ENCODE measurements at regions not wholly inside any gene's neighbourhood (a gene's known extent, or its start where the extent isn't known, plus 50 kb on each side); places are given as distances from the start of the nearest gene placed in this dataset.

DNA sequence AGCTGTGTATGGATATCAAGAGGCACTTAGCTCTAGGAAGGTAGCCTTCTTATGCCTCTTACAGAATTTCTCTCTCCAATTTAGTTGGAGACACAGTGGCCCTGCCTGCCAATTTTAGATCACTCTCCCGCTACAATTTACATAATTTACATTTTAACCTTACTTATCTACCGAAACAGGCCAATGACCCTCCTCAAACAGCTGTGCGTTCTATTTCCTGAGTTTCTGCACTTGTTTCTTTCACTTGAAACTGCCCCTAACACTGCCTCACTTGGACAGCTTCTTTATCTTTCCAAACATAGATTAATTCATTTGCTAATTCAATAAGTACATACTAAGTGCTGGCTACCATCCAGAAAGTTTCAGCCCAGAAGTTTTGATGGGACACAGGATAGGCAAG is 52.9 kb upstream of the HDDC2 start:
- no peak for DNase-seq
- CTCF ChIA-PET = no interaction called here
- peaks cover 3% of the 10 kb centered on the region for H3K4me1 Mint-ChIP-seq (ENCODE audit: low read depth)
- H3K4me3 Mint-ChIP-seq = no peak overlapping the region
- no peaks in the 10 kb centered on the region for H3K36me3 Mint-ChIP-seq (ENCODE audit: low read depth)
- no peak overlapping the region for H3K27ac Mint-ChIP-seq
- ATAC-seq = no peak
- POLR2A ChIA-PET = no interaction called here
- H3K9me3 Mint-ChIP-seq (ENCODE audit: insufficient read depth) = no peaks in the 10 kb centered on the region
- H3K27me3 Mint-ChIP-seq (ENCODE audit: low read depth) = peaks cover 16% of the 10 kb centered on the region

DNA sequence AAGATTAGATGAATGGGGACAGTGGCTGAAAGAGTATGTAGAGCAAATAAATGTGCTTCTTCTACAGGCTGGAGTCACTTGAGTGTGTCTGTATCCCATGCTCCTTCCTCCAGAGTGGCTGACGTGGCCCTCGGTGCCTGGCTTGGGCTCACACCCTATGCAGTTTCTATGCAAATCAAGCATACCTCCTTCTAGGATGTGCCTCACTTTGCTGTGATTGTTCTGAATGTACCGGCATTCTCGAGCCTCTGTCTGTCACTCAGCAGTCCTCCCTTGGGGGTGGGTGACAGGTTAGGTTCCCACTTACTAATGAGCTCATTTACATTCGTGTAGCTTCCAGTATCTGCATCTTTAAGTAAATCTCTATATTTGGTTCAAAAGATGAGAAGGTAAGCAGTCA is 55.1 kb upstream of the HDDC2 start:
- ATAC-seq (no peak), DNase-seq (no peak)
- Mint-ChIP-seq H3K4me1 (ENCODE audit: low read depth) (peaks cover 3% of the 10 kb centered on the region), H3K4me3 (no peak overlapping the region), H3K27ac (no peak overlapping the region), H3K27me3 (ENCODE audit: low read depth) (peaks cover 21% of the 10 kb centered on the region), H3K9me3 (ENCODE audit: insufficient read depth) (no peaks in the 10 kb centered on the region), H3K36me3 (ENCODE audit: low read depth) (no peaks in the 10 kb centered on the region)
- ChIA-PET CTCF (interaction anchor here (0.9 kb wide), 1 partner anchor 11 kb away, joined by 3 read pairs; no protein-coding TSS in a partner anchor), POLR2A (no interaction called here)

DNA sequence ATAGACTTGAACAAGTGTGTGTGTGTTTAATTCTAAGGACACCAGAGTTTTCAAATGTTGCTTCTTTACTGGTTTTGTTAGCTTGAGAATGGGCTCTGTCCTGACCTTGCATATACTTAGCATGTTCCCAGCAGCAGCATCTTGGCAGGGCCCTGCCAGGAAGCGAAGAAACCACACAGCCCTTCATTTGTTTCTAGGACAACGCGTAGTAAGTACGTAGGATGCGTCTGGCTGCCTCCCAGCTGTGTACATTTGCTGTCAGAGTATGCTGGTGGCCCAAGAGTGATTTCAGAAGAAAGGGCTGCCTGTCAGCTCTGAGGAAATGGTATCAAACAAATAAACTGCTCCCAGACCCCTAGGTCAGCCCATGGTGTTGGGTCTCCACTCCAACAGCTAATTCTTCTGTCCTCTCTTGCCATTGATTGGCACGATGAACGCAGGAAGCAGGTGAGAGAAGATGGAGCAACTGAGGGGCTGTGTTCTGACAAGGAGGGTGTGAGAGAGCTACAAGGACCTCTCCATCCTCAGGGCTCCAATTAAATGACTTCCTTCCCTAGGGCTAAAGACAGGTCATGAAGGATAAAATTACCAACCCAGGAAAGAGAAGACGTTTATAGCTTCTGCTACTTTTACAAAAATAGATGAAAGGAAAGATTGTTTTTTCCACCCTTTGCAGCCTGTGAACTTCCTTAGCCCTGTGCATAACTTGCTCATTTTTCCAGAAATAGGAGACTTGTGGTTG is 55.9 kb upstream of the HDDC2 start:
- ChIA-PET POLR2A (no interaction called here), CTCF (interaction anchor here (0.9 to 1.4 kb wide), 2 partner anchors 9 to 11 kb away, joined by 3 to 4 read pairs; no protein-coding TSS in a partner anchor)
- Mint-ChIP-seq H3K36me3 (ENCODE audit: low read depth) (no peaks in the 10 kb centered on the region), H3K4me1 (ENCODE audit: low read depth) (peaks cover 3% of the 10 kb centered on the region), H3K27me3 (ENCODE audit: low read depth) (peaks cover 29% of the 10 kb centered on the region), H3K4me3 (no peak overlapping the region), H3K27ac (no peak overlapping the region), H3K9me3 (ENCODE audit: insufficient read depth) (no peaks in the 10 kb centered on the region)
- DNase-seq = no peak
- no peak for ATAC-seq

DNA sequence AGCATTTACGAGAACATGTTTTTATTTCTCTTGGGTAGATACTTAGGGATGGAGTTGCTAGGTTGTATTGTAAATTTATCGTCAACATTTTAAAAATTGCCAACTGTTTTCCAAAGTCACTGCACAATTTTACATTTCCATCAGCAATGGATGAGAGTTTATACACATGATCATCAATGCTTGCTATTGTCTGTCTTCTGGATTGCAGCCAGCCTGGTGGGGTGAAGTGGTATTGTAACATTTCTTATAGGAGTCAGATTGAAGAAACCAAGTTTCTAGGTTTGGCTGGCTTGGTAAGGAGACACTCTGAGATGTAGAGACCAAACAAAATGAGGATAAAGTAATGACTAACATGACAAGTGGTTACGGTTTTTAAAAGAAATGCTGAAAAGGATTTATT is 57.1 kb upstream of the HDDC2 start:
- ChIA-PET CTCF (interaction anchor here (1.4 kb wide), 1 partner anchor 8 kb away, joined by 4 read pairs; no protein-coding TSS in a partner anchor), POLR2A (no interaction called here)
- H3K9me3 Mint-ChIP-seq (ENCODE audit: insufficient read depth) = no peaks in the 10 kb centered on the region
- no peak overlapping the region for H3K4me3 Mint-ChIP-seq
- DNase-seq (no peak), ATAC-seq (no peak)
- no peak overlapping the region for H3K27ac Mint-ChIP-seq
- H3K36me3 Mint-ChIP-seq (ENCODE audit: low read depth) = no peaks in the 10 kb centered on the region
- peaks cover 38% of the 10 kb centered on the region for H3K27me3 Mint-ChIP-seq (ENCODE audit: low read depth)
- peaks cover 3% of the 10 kb centered on the region for H3K4me1 Mint-ChIP-seq (ENCODE audit: low read depth)

DNA sequence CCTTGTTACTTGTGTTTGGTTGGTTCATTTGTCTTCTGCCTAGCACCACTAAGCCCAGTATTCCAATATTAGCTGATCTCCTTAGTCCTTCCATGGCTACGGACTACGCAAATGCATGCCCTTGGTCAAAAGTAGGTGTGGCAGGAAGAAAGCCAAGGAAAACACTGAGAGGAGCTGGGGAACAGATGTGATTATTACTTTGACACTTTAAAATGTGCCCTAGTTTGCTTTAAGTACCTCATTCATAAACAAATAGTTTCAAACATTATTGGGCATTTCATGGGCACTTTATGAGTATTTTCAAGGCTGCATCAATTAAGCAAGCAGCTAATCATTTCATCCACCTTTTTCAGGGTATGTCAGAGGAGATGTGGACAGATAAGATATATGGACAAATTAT is 60.1 kb upstream of the HDDC2 start:
- ATAC-seq (no peak), DNase-seq (no peak)
- Mint-ChIP-seq H3K4me3 (no peak overlapping the region), H3K27me3 (ENCODE audit: low read depth) (peaks cover 53% of the 10 kb centered on the region), H3K27ac (no peak overlapping the region), H3K36me3 (ENCODE audit: low read depth) (no peaks in the 10 kb centered on the region), H3K4me1 (ENCODE audit: low read depth) (peaks cover 3% of the 10 kb centered on the region), H3K9me3 (ENCODE audit: insufficient read depth) (no peaks in the 10 kb centered on the region)
- ChIA-PET POLR2A (no interaction called here), CTCF (interaction anchor here (0.7 kb wide), 1 partner anchor 18 kb away, joined by 3 read pairs; no protein-coding TSS in a partner anchor)

DNA sequence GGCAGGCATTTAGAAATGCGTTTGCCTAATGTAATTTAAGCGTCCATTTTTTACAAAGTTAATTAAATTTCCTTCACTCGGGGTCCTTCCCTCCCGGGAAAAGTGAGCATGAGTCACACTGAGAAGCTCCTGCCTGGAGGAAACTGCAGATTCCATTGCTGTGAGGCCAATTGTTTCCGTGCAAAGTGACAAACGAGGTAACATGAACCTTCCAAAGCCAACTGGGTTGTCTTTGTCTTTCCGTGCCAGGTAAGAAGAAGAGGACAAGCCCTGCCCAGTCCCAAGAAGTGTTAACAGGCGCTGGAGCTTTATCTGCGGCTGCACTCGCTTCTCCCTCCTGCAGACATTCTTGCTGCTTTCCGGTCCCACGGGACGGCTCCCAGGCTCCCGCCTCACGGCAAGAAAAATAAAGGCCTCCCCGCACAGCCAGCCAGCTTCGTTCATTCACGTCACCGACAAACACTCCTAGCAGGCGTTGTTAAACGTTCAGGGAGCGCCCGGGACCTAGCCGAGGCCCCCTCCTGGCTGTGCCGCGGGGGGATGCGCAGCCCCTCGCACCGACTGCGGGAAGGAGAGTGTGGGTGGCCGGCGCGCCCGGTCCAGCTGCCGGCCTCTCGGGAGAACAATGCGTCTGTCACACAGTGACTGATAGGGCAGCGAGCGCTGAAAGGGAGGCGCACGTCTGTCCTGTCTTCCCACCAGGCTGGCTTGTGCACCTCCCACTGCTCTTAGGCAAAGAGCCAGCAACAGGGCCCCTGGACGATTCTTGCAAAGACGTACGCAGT is 61.5 kb upstream of the HDDC2 start:
- Mint-ChIP-seq H3K36me3 (ENCODE audit: low read depth) (no peaks in the 10 kb centered on the region), H3K4me1 (ENCODE audit: low read depth) (no peaks in the 10 kb centered on the region), H3K27ac (no peak overlapping the region), H3K9me3 (ENCODE audit: insufficient read depth) (no peaks in the 10 kb centered on the region), H3K27me3 (ENCODE audit: low read depth) (peaks cover 55% of the 10 kb centered on the region), H3K4me3 (no peak overlapping the region)
- POLR2A ChIA-PET = interaction anchor here (0.6 to 0.7 kb wide), 2 partner anchors 23 to 427 kb away, joined by 3 read pairs; no protein-coding TSS in a partner anchor
- ATAC-seq = no peak
- no peak for DNase-seq
- CTCF ChIA-PET = no interaction called here

DNA sequence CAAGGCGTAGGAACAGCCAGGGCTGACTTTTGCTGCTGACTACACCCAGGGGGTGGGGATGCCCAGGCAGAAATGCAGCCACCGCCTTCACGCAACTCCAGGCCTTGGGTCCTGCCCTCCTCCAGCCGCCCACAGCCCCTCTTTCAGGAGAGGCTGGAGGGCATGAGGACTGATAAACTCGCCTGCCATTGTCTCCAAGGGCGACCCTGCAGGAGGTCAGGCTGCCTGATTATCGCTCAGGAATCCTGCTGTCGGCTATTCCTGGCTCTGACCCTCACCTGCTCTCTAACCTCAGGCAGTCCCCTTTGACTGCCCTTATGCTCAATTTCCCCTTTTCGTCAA is 62.0 kb upstream of the HDDC2 start:
- no peaks in the 10 kb centered on the region for H3K9me3 Mint-ChIP-seq (ENCODE audit: insufficient read depth)
- POLR2A ChIA-PET = no interaction called here
- no peak overlapping the region for H3K4me3 Mint-ChIP-seq
- H3K4me1 Mint-ChIP-seq (ENCODE audit: low read depth) = no peaks in the 10 kb centered on the region
- CTCF ChIA-PET = no interaction called here
- peaks cover 53% of the 10 kb centered on the region for H3K27me3 Mint-ChIP-seq (ENCODE audit: low read depth)
- no peaks in the 10 kb centered on the region for H3K36me3 Mint-ChIP-seq (ENCODE audit: low read depth)
- ATAC-seq (no peak), DNase-seq (no peak)
- H3K27ac Mint-ChIP-seq = no peak overlapping the region

DNA sequence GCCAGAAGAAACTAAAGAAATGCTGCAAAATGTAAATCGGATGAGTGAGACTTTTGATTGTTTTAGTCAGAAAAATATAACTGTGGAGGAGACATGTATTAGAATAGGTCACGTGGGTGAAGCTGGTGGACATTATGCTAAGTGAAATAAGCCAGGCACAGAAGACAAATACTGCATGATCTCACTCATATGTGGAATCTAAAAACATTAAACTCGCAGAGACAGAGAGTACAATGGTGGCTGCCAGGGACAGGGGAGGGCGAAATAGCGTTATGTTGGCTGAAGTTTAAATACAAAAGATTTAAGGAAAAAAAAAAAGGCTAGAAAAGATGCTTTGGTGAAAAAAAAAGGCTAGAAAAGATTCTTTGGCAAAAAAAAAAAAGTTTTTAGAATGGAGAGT is 63.5 kb upstream of the HDDC2 start:
- ChIA-PET CTCF (no interaction called here), POLR2A (no interaction called here)
- Mint-ChIP-seq H3K36me3 (ENCODE audit: low read depth) (no peaks in the 10 kb centered on the region), H3K9me3 (ENCODE audit: insufficient read depth) (no peaks in the 10 kb centered on the region), H3K27ac (no peak overlapping the region), H3K27me3 (ENCODE audit: low read depth) (peaks cover 53% of the 10 kb centered on the region), H3K4me1 (ENCODE audit: low read depth) (no peaks in the 10 kb centered on the region), H3K4me3 (no peak overlapping the region)
- ATAC-seq (no peak), DNase-seq (no peak)

DNA sequence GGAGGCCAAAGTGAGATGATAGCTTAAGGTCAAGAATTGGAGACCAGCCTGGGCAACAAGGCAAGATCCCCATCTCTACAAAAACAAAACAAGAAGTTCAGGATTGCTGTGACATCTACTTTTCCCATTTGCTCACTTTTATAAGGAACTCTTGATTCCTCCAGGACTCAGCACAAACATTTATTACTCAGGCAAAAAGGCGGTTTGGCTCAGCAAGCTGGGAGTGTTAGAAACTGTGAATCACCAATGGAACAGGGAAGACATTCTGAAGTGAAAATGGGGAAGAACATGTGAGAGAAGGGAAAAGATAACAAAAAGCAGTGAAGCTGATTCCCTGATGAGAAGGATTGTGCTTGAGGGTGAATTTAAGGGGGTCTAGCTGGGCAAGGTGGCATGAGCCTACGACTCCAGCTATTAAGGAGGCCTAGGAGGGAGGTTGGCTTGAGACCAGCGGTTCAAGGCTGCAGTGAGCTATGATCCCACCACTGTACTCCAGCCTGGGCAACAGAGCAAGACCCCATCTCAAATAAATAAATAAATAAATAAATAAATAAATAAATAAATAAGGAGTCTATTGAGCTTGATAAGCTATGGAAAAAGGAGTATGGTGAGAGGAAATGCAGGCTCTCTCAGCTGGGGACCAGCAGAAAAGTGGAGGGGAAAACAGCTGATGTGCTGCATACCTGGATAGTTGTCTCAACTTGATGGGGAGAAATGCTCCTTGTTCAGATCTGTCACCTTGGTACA is 65.4 kb upstream of the HDDC2 start:
- no peak for ATAC-seq
- Mint-ChIP-seq H3K36me3 (ENCODE audit: low read depth) (no peaks in the 10 kb centered on the region), H3K9me3 (ENCODE audit: insufficient read depth) (no peaks in the 10 kb centered on the region), H3K4me1 (ENCODE audit: low read depth) (no peaks in the 10 kb centered on the region), H3K4me3 (no peak overlapping the region), H3K27ac (no peak overlapping the region), H3K27me3 (ENCODE audit: low read depth) (peaks cover 46% of the 10 kb centered on the region)
- ChIA-PET CTCF (interaction anchor here (0.6 to 1.8 kb wide), 4 partner anchors 9 to 75 kb away, joined by 3 to 4 read pairs (median 4); no protein-coding TSS in a partner anchor), POLR2A (interaction anchor here (0.5 kb wide), 1 partner anchor 1750 kb away, joined by 3 read pairs; no protein-coding TSS in a partner anchor)
- DNase-seq = no peak

DNA sequence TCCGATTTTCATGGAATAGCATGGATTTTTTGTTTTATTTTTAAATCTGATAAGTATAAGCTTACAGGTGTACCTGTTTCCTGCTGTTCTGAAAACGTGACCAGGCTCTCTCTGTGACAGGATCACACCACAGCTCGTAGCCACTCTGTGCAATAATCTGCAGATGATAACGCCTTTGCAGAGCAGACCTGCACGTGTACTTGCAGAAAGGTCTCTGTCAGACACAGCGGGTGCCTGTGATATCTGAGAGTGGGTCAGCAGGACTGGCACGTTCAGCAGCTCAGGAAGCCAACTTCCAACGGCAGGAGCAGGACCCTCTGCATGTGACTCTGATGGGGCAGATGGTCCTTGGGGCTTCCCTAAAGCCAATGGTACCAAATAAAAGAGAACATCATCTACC is 68.6 kb upstream of the HDDC2 start:
- Mint-ChIP-seq H3K9me3 (ENCODE audit: insufficient read depth) (no peaks in the 10 kb centered on the region), H3K27me3 (ENCODE audit: low read depth) (peaks cover 32% of the 10 kb centered on the region), H3K4me1 (ENCODE audit: low read depth) (no peaks in the 10 kb centered on the region), H3K4me3 (no peak overlapping the region), H3K27ac (no peak overlapping the region), H3K36me3 (ENCODE audit: low read depth) (no peaks in the 10 kb centered on the region)
- ATAC-seq (no peak), DNase-seq (no peak)
- ChIA-PET CTCF (no interaction called here), POLR2A (no interaction called here)

DNA sequence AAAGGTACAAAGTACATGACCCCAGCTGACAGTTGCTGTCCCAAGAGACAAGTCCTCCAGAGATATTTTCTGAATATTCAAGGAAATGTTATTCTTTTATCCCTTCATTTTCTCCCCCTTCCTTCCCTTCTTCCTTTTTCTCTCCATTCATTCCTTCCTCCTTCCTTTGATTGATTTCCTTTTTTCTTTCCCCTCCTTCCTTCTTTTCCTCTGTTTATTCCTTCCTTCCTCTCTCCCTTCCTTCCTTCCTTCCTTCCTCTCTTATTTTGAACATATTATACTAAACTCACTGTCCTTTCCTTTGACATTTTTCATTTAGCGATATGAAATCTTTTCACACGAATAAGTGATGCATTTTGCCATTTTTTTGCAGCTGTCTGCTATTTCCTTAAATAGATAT is 73.2 kb upstream of the HDDC2 start:
- H3K27ac Mint-ChIP-seq = no peak overlapping the region
- ChIA-PET CTCF (no interaction called here), POLR2A (no interaction called here)
- no peak for DNase-seq
- H3K9me3 Mint-ChIP-seq (ENCODE audit: insufficient read depth) = no peaks in the 10 kb centered on the region
- H3K4me3 Mint-ChIP-seq = no peak overlapping the region
- H3K36me3 Mint-ChIP-seq (ENCODE audit: low read depth) = no peaks in the 10 kb centered on the region
- H3K27me3 Mint-ChIP-seq (ENCODE audit: low read depth) = peaks cover 41% of the 10 kb centered on the region
- H3K4me1 Mint-ChIP-seq (ENCODE audit: low read depth) = no peaks in the 10 kb centered on the region
- no peak for ATAC-seq

DNA sequence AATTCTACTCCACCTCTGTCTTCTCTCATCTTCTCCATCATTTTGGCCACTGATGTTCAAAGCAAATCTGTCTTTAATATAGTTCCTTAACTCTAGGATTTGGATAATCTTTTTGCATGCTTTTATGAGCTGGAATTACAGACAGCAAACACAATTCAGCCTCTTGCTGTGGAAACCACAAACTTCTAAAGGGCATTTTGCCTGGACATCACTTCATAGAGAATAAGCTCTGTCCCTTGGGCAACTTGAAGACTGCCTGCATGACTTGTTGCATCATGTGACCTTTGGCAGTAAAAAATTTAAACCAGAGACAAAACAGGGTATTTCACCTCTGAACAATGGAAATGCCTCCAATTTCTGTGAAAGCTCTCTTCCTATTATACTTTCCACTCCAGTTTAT is 74.1 kb upstream of the HDDC2 start:
- ATAC-seq (no peak), DNase-seq (no peak)
- no peaks in the 10 kb centered on the region for H3K9me3 Mint-ChIP-seq (ENCODE audit: insufficient read depth)
- CTCF ChIA-PET = no interaction called here
- no peaks in the 10 kb centered on the region for H3K4me1 Mint-ChIP-seq (ENCODE audit: low read depth)
- POLR2A ChIA-PET = interaction anchor here (0.6 kb wide), 1 partner anchor 209 kb away, joined by 3 read pairs; no protein-coding TSS in a partner anchor
- no peak overlapping the region for H3K4me3 Mint-ChIP-seq
- H3K36me3 Mint-ChIP-seq (ENCODE audit: low read depth) = no peaks in the 10 kb centered on the region
- H3K27ac Mint-ChIP-seq = no peak overlapping the region
- H3K27me3 Mint-ChIP-seq (ENCODE audit: low read depth) = peaks cover 43% of the 10 kb centered on the region

Data from activated CD8-positive, alpha-beta T cell treated with anti-CD3 and anti-CD28 coated beads, Interleukin-2, amount 10 ng/mL, durations not matched to agents 7 days and 5 days (primary cell).